ENCODE measurements at regions not wholly inside any gene's neighbourhood (a gene's known extent, or its start where the extent isn't known, plus 50 kb on each side); places are given as distances from the start of the nearest gene placed in this dataset.

DNA sequence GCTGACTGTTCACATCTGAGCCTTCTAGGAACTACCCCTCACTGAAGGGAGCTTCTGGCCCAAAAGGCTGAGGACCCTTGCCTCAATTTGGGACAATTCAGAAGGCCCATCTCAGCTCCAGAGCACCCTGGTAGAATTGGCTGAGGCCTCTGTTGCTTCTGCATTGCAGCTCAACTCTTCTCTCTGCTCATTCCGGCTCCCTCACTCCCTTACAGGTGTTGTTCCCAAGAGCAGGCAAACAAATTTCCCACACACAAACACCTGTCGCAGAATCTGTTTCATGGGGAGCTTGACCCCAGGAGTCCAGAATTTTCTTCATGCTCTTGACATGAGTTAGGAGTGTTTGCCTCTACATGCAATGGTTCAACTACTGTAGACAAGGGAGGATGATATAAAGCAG lies 78.7 kb downstream of the CRYGS start:
- no peak overlapping the region for H3K4me3 ChIP-seq (ENCODE audit: low read depth, low read length)
- TF ChIP-seq, protein P1, sequence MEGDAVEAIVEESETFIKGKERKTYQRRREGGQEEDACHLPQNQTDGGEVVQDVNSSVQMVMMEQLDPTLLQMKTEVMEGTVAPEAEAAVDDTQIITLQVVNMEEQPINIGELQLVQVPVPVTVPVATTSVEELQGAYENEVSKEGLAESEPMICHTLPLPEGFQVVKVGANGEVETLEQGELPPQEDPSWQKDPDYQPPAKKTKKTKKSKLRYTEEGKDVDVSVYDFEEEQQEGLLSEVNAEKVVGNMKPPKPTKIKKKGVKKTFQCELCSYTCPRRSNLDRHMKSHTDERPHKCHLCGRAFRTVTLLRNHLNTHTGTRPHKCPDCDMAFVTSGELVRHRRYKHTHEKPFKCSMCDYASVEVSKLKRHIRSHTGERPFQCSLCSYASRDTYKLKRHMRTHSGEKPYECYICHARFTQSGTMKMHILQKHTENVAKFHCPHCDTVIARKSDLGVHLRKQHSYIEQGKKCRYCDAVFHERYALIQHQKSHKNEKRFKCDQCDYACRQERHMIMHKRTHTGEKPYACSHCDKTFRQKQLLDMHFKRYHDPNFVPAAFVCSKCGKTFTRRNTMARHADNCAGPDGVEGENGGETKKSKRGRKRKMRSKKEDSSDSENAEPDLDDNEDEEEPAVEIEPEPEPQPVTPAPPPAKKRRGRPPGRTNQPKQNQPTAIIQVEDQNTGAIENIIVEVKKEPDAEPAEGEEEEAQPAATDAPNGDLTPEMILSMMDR (IDR thresholded peaks at IDR 0.05; ENCODE audit: low read depth, low read length): no peak

DNA sequence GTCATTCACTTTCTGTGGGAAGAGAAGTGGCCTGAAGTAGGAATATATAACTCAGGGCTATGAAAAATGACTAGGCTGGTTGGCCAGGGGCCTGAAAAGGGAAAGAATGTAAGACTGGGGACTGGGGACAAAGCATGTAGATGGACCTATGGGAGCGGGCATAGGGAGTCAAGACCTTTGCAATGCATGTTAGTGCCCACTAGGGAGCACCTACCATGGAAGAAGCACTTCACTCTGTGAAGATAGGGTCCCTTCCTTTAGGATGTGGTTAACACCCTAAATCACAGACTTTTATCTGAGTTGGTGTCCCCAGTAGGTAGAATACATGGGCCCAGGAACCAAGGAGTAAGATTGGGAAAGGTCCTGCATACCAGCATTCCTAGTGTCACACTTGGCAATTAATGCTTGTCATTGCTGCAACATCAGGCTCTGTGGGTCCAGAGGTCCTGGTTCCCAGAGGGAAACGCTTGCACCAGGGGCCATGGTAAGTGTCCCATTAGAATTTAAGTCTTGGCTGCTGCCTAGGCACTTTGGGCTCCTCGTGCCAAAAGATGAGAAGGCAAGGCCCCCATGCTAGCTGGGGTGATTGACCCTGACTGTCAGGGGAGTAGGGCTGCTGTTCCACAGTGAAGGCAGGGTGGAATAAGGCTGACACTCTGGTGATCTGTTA lies 79.6 kb downstream of the CRYGS start:
- TF ChIP-seq, protein P1 (IDR thresholded peaks at IDR 0.05; ENCODE audit: low read depth, low read length): no peak

DNA sequence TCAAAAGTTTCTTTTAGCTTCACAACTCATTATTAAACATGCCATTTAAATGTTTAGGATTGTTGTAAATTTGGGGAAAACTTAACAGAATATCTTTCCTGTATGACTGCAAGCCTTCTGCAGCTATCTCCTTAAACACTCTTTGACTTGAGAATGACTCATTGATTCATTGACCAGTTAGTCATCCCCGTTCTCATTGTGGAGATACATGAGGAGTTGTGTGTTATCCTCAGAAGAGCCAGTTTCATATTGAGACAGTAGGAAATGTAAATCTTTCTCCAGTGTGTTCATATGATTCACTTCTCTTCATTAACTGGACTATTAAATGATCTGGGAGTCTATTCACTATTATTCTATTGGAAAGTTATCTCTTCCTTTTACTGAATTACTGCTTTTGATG lies 83.0 kb downstream of the CRYGS start:
- TF ChIP-seq, protein P1 (IDR thresholded peaks at IDR 0.05; ENCODE audit: low read depth, low read length): no peak
- no peak overlapping the region for H3K4me3 ChIP-seq (ENCODE audit: low read depth, low read length)

More for the DNA sequence above, 79.6 kb downstream of the CRYGS start:
- H3K4me3 ChIP-seq (ENCODE audit: low read depth, low read length): no peak overlapping the region

DNA sequence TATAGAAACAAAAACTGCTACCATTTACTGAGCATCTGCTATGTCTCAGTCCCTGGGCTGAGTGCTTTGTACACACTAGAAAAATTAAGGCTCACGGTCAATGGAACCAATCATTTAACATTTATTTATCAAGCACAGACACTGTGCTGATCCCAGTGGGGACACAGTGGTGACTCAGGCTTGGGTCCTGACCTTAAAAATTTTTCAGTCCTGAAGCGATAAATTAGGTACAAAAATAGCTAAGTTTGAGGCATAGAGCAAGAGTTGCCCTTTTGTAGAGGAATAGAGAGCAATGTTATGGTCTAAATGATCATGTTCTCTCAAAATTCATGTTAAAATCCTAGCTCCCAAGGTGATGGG lies 85.1 kb downstream of the CRYGS start:
- no peak overlapping the region for H3K4me3 ChIP-seq (ENCODE audit: low read depth, low read length)
- TF ChIP-seq, protein P1 (IDR thresholded peaks at IDR 0.05; ENCODE audit: low read depth, low read length): no peak

DNA sequence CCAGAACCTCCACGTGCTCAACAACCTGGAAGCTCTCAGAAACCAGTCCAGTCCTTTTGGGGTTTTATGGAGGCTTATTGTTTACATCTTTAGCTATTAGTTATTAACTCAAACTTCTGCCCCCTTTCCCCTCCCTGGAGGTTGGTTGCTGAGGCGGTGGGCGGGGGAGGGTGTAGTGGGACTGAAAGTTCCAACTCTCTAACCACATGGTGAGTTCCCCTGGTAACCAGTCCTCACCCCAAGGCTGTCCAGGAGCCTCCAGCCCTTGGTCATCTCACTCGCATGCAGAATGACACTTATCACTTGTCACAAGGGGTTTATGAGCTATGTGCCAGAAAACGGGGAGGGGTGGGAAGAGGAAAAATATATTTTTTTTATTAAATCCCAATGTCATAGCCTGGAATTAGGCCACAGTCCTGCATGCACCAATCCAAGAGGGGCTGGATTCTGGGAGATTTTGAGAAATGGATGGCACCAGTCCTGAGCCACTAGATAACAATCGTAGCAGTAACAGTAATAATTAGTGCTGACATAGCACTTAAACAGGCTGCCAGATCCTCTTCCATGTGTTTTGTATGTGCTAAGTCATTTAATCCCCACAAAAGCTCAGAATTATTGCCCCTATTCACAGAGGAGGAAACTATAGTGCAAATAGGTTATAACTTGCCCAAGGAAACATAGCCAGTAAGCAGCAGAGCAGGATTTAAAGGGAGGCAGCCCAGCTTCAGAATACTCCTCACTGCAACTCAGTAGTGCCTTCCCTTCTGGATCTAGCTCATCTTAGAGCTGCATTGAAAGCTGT lies 85.7 kb downstream of the CRYGS start:
- TF ChIP-seq, protein P1 (IDR thresholded peaks at IDR 0.05; ENCODE audit: low read depth, low read length): no peak
- H3K4me3 ChIP-seq (ENCODE audit: low read depth, low read length): no peak overlapping the region

DNA sequence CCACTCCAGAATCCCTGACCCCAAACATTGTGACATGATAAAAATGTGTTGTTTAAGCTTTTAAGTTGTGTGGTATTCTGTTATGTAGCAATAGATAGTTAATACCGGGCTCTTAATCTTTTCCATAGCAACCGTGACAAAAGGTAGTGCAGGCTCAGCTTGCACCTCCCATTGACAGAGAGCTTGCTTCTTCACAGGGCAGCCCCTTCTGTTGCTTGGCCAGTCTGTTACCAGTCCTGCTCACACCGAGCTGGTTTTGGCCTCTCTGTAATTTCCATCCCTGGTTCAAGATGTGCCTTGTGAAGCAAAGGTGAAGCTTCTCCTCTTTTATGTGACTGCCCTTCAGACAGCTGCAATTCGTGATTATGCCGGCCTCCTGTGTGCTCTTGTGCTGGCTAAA lies 86.9 kb downstream of the CRYGS start:
- no peak overlapping the region for H3K4me3 ChIP-seq (ENCODE audit: low read depth, low read length)
- TF ChIP-seq, protein P1 (IDR thresholded peaks at IDR 0.05; ENCODE audit: low read depth, low read length): no peak

DNA sequence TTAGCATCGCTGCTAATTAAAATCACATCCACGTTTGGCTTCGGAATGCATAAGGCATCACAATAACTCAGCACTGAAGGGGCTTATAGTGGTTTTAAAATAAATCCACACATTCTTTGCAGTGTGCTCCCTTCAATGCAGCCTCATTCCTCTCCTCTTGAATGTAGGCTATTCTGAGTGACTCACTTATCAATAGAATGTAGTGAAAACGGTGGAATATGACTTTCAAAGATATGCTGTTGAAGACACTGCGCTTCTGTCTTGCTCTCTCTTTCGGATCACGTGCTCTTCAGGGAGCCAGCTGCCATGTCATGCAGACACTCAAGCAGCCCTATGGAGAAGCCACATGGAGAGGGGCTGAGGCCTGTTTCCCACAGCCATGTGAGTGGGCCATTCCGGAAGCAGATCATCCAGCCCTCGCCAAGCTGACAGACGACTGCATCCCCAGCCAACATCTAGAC lies 87.4 kb downstream of the CRYGS start:
- TF ChIP-seq, protein P1 (IDR thresholded peaks at IDR 0.05; ENCODE audit: low read depth, low read length): no peak
- no peak overlapping the region for H3K4me3 ChIP-seq (ENCODE audit: low read depth, low read length)

Data from WI38 (cell line).